BE2C (cell line): ENCODE measurements at regions not wholly inside any gene's neighbourhood (a gene's known extent, or its start where the extent isn't known, plus 50 kb on each side); places are given as distances from the start of the nearest gene placed in this dataset.

Source experiments
- DNase-seq: peaks from one replicate; pipeline ENCODE4 v3.0.0-alpha.2; 2020
- H3K27me3 ChIP-seq: fragments of 250-450 bp; sonication (Bioruptor Pico); 2 replicates; pipeline ENCODE4 v1.5.1; 2020; ENCODE audit warnings: mild to moderate bottlenecking
- H3K36me3 ChIP-seq: fragments of 250-450 bp; sonication (Bioruptor Pico); 2 replicates; pipeline ENCODE4 v1.5.1; 2020; ENCODE audit warnings: mild to moderate bottlenecking
- H3K4me1 ChIP-seq: fragments of 250-450 bp; sonication (Bioruptor Pico); 2 replicates; pipeline ENCODE4 v1.5.1; 2020
- H3K4me3 ChIP-seq: 2 replicates; pipeline ENCODE4 v1.5.1; 2011; ENCODE audit warnings: low read depth, low read length
- H3K9me3 ChIP-seq: fragments of 250-450 bp; sonication (Bioruptor Pico); 2 replicates; pipeline ENCODE4 v1.5.1; 2020
- TF ChIP-seq, protein P1 (sequence below): IDR thresholded peaks from 2 replicates; pipeline ENCODE4 v1.5.1; 2012; ENCODE audit warnings: mild to moderate bottlenecking, low read depth, low read length

DNA sequence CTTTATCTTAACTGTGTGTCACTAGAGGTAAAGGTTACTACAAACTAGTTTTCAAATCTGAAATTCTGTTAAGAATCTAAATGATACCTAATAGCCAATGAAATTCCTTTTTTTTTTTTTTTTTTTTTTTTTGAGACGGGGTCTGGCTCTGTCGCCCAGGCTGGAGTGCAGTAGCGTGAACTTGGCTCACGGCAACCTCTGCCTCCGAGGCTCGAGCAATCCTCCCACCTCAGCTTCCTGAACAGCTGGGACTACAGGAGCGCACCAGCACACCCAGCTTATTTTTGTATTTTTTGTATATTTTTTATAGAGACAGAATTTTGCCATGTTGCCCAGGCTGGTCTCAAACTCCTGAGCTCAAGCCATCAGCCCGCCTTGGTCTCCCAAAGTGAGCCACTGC, 160.3 kb upstream of the NEBL start:
- TF ChIP-seq, protein P1, sequence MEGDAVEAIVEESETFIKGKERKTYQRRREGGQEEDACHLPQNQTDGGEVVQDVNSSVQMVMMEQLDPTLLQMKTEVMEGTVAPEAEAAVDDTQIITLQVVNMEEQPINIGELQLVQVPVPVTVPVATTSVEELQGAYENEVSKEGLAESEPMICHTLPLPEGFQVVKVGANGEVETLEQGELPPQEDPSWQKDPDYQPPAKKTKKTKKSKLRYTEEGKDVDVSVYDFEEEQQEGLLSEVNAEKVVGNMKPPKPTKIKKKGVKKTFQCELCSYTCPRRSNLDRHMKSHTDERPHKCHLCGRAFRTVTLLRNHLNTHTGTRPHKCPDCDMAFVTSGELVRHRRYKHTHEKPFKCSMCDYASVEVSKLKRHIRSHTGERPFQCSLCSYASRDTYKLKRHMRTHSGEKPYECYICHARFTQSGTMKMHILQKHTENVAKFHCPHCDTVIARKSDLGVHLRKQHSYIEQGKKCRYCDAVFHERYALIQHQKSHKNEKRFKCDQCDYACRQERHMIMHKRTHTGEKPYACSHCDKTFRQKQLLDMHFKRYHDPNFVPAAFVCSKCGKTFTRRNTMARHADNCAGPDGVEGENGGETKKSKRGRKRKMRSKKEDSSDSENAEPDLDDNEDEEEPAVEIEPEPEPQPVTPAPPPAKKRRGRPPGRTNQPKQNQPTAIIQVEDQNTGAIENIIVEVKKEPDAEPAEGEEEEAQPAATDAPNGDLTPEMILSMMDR: no peak
- H3K4me3 ChIP-seq: no peak overlapping the region
- no peaks in the 10 kb centered on the region for H3K4me1 ChIP-seq
- no peaks in the 10 kb centered on the region for H3K36me3 ChIP-seq
- H3K9me3 ChIP-seq: no peaks in the 10 kb centered on the region; the same call in 1 of the 2 replicates
- no peak for DNase-seq
- H3K27me3 ChIP-seq: no peaks in the 10 kb centered on the region

DNA sequence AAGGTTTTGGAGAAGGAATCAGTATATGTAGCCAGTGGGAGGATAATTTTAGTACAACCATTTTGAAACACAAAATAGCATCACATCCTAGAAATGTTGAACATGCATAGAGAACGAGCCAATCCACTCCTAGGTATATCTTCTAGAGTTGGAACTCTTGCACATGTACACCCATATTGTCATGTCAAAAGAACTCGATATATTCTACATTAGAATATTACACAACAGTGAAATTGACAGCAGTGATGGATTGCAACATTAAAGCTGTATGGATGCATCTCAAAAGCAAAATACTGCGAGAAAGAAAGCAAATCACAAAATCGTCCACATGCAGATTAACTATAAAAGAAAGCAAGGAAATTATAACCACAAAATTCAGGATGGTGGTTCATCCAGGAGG, 159.3 kb upstream of the NEBL start:
- DNase-seq: no peak
- Histone ChIP-seq H3K36me3 (no peaks in the 10 kb centered on the region), H3K4me1 (no peaks in the 10 kb centered on the region), H3K27me3 (no peaks in the 10 kb centered on the region), H3K9me3 (no peaks in the 10 kb centered on the region; the same call in 1 of the 2 replicates), H3K4me3 (no peak overlapping the region)
- TF ChIP-seq, protein P1: no peak

DNA sequence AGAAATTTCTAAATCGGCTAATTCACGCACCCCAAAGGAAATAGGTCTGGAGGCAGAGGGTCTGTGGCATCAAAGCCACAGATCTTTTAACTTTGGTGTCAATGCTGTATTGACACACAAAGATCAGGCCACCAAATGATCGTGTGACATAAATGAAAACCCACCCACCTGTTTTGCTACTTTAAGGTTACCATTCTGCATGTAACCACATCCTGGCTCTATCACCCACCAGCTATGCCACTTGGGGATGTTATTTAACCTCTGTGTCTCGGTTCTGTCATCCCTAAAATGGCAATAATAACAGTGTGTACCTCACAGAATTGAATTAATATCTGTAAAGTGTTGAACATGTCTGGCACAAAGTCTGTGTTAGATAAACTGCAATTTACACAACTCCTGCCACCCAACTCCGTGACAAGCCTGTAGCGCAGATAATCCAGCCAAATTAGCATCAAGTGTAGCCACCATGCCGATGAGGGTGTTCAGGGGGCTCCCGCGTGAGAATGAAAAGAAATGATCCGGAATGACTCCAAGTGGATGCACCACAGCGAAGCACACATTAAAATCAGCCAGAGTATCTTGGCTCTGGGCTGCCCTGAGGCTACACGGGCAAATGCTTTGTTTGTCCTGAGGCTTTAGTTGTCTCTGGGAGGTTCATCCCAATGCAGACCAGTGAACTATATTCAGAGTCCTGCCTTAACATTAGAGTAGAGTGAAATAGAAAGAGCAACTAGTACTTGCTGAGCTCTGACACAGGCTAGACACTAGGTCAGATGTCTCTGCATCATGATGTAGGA, 158.4 kb upstream of the NEBL start:
- H3K36me3 ChIP-seq: no peaks in the 10 kb centered on the region
- H3K9me3 ChIP-seq: no peaks in the 10 kb centered on the region; the same call in 1 of the 2 replicates
- TF ChIP-seq, protein P1: no peak
- no peak overlapping the region for H3K4me3 ChIP-seq
- H3K4me1 ChIP-seq: no peaks in the 10 kb centered on the region
- no peak for DNase-seq
- no peaks in the 10 kb centered on the region for H3K27me3 ChIP-seq

DNA sequence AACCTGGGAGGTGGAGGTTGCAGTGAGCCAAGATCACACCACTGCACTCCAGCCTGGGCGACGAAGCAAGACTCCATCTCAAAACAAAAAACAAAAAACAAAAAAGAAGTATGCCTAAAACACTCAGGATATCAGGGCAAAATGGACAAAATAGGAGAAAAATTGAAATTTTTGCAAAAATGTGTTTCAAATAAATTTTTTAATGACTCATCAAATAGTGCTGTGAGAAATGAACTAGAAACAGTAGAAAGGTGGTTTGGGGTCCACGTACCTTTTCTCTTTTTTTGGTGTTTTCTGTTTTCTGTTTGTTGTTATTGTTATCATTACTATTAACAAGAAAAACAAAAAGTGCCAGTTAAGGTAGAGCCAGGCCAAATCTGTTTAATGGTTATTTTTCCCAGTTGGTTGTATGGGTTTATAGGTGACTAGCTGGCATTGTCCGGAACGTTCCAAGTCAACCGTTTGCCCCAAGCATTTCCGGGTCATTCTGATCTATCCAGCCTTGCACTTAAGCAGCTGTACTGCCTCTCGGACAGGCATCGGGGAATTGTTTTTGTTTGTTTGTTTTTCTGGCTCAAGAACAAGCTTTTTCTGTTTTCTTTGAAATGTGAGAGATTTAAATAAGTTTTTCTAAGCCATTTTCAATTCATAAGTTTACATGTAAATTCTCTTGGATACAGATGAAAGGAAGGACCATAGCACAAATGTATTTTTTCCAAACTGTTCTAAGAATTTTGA, 157.0 kb upstream of the NEBL start:
- H3K4me1 ChIP-seq: no peaks in the 10 kb centered on the region
- DNase-seq: no peak
- no peaks in the 10 kb centered on the region for H3K36me3 ChIP-seq
- TF ChIP-seq, protein P1: no peak
- no peaks in the 10 kb centered on the region for H3K27me3 ChIP-seq
- no peak overlapping the region for H3K4me3 ChIP-seq
- no peaks in the 10 kb centered on the region; the same call in 1 of the 2 replicates for H3K9me3 ChIP-seq

DNA sequence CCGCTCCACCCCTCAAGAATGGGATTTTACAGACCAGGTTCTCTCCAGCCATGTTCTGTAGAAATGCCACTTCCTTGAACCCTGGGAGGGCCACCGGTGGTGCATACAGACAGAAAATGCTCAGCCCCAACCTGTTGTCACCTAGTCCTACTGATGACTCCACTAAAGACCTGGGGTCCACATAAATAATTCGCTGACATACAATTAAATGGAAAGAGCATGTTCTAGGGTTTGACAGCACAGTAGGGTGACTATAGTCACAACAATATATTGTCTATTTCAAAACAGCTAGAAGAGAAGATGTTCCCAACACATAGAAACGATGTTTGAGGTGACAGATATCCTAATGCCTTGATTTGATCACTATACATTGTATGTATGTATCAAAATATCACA, 155.6 kb upstream of the NEBL start:
- H3K4me3 ChIP-seq: no peak overlapping the region
- H3K36me3 ChIP-seq: no peaks in the 10 kb centered on the region
- no peaks in the 10 kb centered on the region for H3K4me1 ChIP-seq
- no peaks in the 10 kb centered on the region for H3K27me3 ChIP-seq
- TF ChIP-seq, protein P1: no peak
- no peaks in the 10 kb centered on the region for H3K9me3 ChIP-seq
- DNase-seq: no peak
